Sigmoid colon (tissue), 6 donors: ENCODE measurements at regions not wholly inside any gene's neighbourhood (a gene's known extent, or its start where the extent isn't known, plus 50 kb on each side); places are given as distances from the start of the nearest gene placed in this dataset.

Experiments used
- DNase-seq: peaks from one replicate; pipeline ENCODE4 v3.0.0-alpha.2; 2019
- H3K27ac ChIP-seq, 4 donors: fragments of 200-600 bp; sonication (generic); one replicate each; pipeline ENCODE4 v1.5.1; 2016 to 2019; ENCODE audit warnings: mild to moderate bottlenecking in 1 of 4
- H3K27me3 ChIP-seq, 3 donors: fragments of 200-600 bp; sonication (generic); one replicate each; pipeline ENCODE4 v1.5.1; 2019; ENCODE audit warnings: mild to moderate bottlenecking in 1 of 3
- H3K36me3 ChIP-seq, 4 donors: fragments of 200-600 bp; sonication (generic); one replicate each; pipeline ENCODE4 v1.5.1; 2016 to 2019
- H3K4me1 ChIP-seq, 4 donors: fragments of 200-600 bp; sonication (generic); one replicate each; pipeline ENCODE4 v1.5.1; 2017 to 2019
- H3K4me3 ChIP-seq, 4 donors: fragments of 200-600 bp; sonication (generic); one replicate each; pipeline ENCODE4 v1.5.1; 2017 to 2019; ENCODE audit warnings: mild to moderate bottlenecking in 2 of 4, moderate library complexity in 1 of 4
- H3K9me3 ChIP-seq, 4 donors: fragments of 200-600 bp in 3 of 4; sonication (generic) in 3 of 4; one replicate each; pipeline versions ENCODE4 v1.5.1 to v1.6.1; 2013 to 2019
- CTCF ChIP-seq, 4 experiments: fragments of 450-650 bp in 3 of 4; fragments of 200-600 bp in 1 of 4; IDR thresholded peaks; one replicate each; pipeline ENCODE4 v1.5.1; 2016 to 2019; ENCODE audit warnings: antibody characterized with exemption in 4 of 4, mild to moderate bottlenecking in 3 of 4, moderate library complexity in 2 of 4
- EP300 ChIP-seq, 4 donors: sonication (generic); formaldehyde crosslinking; IDR thresholded peaks; one replicate each; pipeline ENCODE4 v1.6.1; 2017; ENCODE audit warnings: antibody characterized with exemption in 4 of 4
- POLR2A ChIP-seq, 2 donors: fragments of 450-650 bp; IDR thresholded peaks; one replicate each; pipeline ENCODE4 v1.6.1; 2016; ENCODE audit warnings: antibody characterized with exemption in 2 of 2, mild to moderate bottlenecking in 2 of 2, moderate library complexity in 2 of 2
- POLR2AphosphoS5 ChIP-seq, 4 donors: sonication (generic); formaldehyde crosslinking; IDR thresholded peaks; one replicate each; pipeline ENCODE4 v1.6.1; 2017; ENCODE audit warnings: antibody characterized with exemption in 4 of 4
- WGBS, 2 donors: extraction: QIAGEN DNeasy Blood & Tissue Kit; methylation state at CpG; one replicate each; pipeline ENCODE4 v1.1.7; 2013; 5-methylcytosine and 5-hydroxymethylcytosine counted together
- intact Hi-C: fragments of 100-400 bp; cut with DNase I; formaldehyde crosslinking; loops from one replicate; pipeline ENCODE4 v1.15.1; 2023
- donor health status: healthy with polysubstance abuse.
- donor health status: healthy.

- TF ChIP-seq POLR2A (IDR thresholded peaks at IDR 0.05) (no peak), EP300 (IDR thresholded peaks at IDR 0.05) (no peak), POLR2AphosphoS5 (IDR thresholded peaks at IDR 0.05) (no peak), CTCF (IDR thresholded peaks at IDR 0.05) (no peak)
- WGBS, 2 donors: 95% methylated on average over 15 of the region's 15 CpGs
- Histone ChIP-seq H3K27me3 (no peaks in the 10 kb centered on the region), H3K4me3 (no peak overlapping the region), H3K27ac (no peak overlapping the region), H3K36me3 (no peaks in the 10 kb centered on the region), H3K4me1 (no peaks in the 10 kb centered on the region), H3K9me3 (no peaks in the 10 kb centered on the region)
- intact Hi-C loops: no loop called here
- DNase-seq: no peak
Measured at GRCh38 chr14:95398630-95399547, 79.2 kb upstream of the CLMN start.

GRCh38 chr14:95397325-95397724 lies 77.6 kb upstream of the CLMN start:
- 92 to 94% methylated on average over 6 of the region's 6 CpGs for WGBS, 2 donors
- TF ChIP-seq POLR2AphosphoS5 (IDR thresholded peaks at IDR 0.05): no peak
- TF ChIP-seq EP300 (IDR thresholded peaks at IDR 0.05): no peak
- no peak for TF ChIP-seq CTCF (IDR thresholded peaks at IDR 0.05)
- TF ChIP-seq POLR2A (IDR thresholded peaks at IDR 0.05): no peak
- H3K9me3 ChIP-seq: no peaks in the 10 kb centered on the region
- H3K36me3 ChIP-seq: no peaks in the 10 kb centered on the region
- no peak overlapping the region for H3K4me3 ChIP-seq
- H3K27ac ChIP-seq: no peak overlapping the region
- DNase-seq: peak; percentile 24
- H3K27me3 ChIP-seq: no peaks in the 10 kb centered on the region
- H3K4me1 ChIP-seq: no peaks in the 10 kb centered on the region
- intact Hi-C loops: no loop called here

GRCh38 chr14:95396221-95396620 lies 76.5 kb upstream of the CLMN start:
- Histone ChIP-seq H3K9me3 (no peaks in the 10 kb centered on the region), H3K27me3 (no peaks in the 10 kb centered on the region), H3K36me3 (no peaks in the 10 kb centered on the region), H3K4me3 (no peak overlapping the region), H3K27ac (no peak overlapping the region), H3K4me1 (no peaks in the 10 kb centered on the region)
- DNase-seq: no peak
- intact Hi-C loops: no loop called here
- 45 to 71% methylated on average over 4 of the region's 4 CpGs for WGBS, 2 donors
- TF ChIP-seq POLR2AphosphoS5 (IDR thresholded peaks at IDR 0.05) (no peak), EP300 (IDR thresholded peaks at IDR 0.05) (no peak), POLR2A (IDR thresholded peaks at IDR 0.05) (no peak), CTCF (IDR thresholded peaks at IDR 0.05) (no peak)

- no peaks in the 10 kb centered on the region for H3K27me3 ChIP-seq
- no peak overlapping the region for H3K27ac ChIP-seq
- H3K4me1 ChIP-seq: no peaks in the 10 kb centered on the region
- H3K9me3 ChIP-seq: no peaks in the 10 kb centered on the region
- no peaks in the 10 kb centered on the region for H3K36me3 ChIP-seq
- WGBS, 2 donors: 76 to 80% methylated on average over 6 of the region's 6 CpGs
- DNase-seq: peak; percentile 25
- intact Hi-C loops: no loop called here
- TF ChIP-seq EP300 (IDR thresholded peaks at IDR 0.05) (no peak), CTCF (IDR thresholded peaks at IDR 0.05) (no peak), POLR2AphosphoS5 (IDR thresholded peaks at IDR 0.05) (no peak), POLR2A (IDR thresholded peaks at IDR 0.05) (no peak)
- no peak overlapping the region for H3K4me3 ChIP-seq
Measured at GRCh38 chr14:95395098-95395737, 75.5 kb upstream of the CLMN start.
